Calu3 (cell line): ENCODE measurements at regions not wholly inside any gene's neighbourhood (a gene's known extent, or its start where the extent isn't known, plus 50 kb on each side); places are given as distances from the start of the nearest gene placed in this dataset.
A peak's percentile ranks its signal among the peaks of the same experiment; 100 is the strongest.

Experiments
- BruUV-seq: library from RNA; stranded (reverse); fragments of 400-500 nt; replicated peaks from 2 replicates; lab custom pipeline; 2021; lab: Mats Ljungman, UMichigan
- CTCF ChIA-PET: fragments of 300-600 bp; sonication (Branson Sonifier 250); formaldehyde crosslinking; loops from one replicate; lab custom pipeline; 2022; ENCODE audit warnings: antibody characterized with exemption; lab: Charles Lee
- DNase-seq: peaks from one replicate; pipeline ENCODE4 v3.0.0; 2022
- H3K27ac Mint-ChIP-seq: one replicate; pipeline ENCODE4 v1.8.0; 2022; ENCODE audit warnings: mixed read lengths; ENCODE audit not compliant: unreplicated experiment
- H3K27me3 Mint-ChIP-seq: one replicate; pipeline ENCODE4 v1.8.0; 2022; ENCODE audit warnings: mixed read lengths; ENCODE audit not compliant: unreplicated experiment
- H3K36me3 Mint-ChIP-seq: one replicate; pipeline ENCODE4 v1.8.0; 2022; ENCODE audit warnings: mild to moderate bottlenecking, moderate library complexity, mixed read lengths; ENCODE audit not compliant: insufficient read depth, unreplicated experiment
- H3K4me1 Mint-ChIP-seq: one replicate; pipeline ENCODE4 v1.8.0; 2022; ENCODE audit warnings: mild to moderate bottlenecking, low read depth, mixed read lengths; ENCODE audit not compliant: unreplicated experiment
- H3K4me3 Mint-ChIP-seq: one replicate; pipeline ENCODE4 v1.8.0; 2022; ENCODE audit warnings: mild to moderate bottlenecking, low read depth, moderate library complexity, mixed read lengths; ENCODE audit not compliant: unreplicated experiment
- H3K9me3 Mint-ChIP-seq: one replicate; pipeline ENCODE4 v1.8.0; 2022; ENCODE audit warnings: low read depth, mixed read lengths; ENCODE audit not compliant: unreplicated experiment
- intact Hi-C: fragments of 100-400 bp; cut with micrococcal nuclease; formaldehyde crosslinking; loops from one replicate; pipeline ENCODE4 v1.10.0; 2022; ENCODE audit not compliant: unreplicated experiment
- TF ChIP-seq, protein P1 (sequence below): fragments of 200-600 bp; IDR thresholded peaks from one replicate; pipeline ENCODE4 v1.8.0; 2022; ENCODE audit warnings: antibody characterized with exemption; ENCODE audit not compliant: unreplicated experiment

DNA sequence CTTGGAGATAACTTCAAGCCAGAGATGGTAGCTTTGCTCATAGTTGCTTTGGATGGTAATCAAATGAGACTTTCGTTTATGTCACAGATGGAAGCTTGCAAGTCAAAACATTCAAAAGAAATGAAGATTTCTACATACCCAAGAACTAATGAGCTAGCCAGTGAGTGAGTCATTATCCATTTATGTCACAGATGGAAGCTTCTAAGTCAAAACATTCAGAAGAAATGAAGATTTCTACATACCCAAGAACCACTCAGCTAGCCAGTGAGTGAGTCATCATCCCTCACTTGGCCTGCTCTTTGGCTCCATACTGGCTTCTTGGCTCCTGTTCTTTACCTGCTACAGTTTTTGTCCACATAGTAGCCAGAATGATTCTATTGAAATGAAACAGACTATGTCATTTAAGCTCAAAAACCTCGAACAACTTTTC, 559.8 kb upstream of the CBLB start:
- intact Hi-C loops: no loop called here
- peak; percentile 10 for DNase-seq
- TF ChIP-seq, protein P1, sequence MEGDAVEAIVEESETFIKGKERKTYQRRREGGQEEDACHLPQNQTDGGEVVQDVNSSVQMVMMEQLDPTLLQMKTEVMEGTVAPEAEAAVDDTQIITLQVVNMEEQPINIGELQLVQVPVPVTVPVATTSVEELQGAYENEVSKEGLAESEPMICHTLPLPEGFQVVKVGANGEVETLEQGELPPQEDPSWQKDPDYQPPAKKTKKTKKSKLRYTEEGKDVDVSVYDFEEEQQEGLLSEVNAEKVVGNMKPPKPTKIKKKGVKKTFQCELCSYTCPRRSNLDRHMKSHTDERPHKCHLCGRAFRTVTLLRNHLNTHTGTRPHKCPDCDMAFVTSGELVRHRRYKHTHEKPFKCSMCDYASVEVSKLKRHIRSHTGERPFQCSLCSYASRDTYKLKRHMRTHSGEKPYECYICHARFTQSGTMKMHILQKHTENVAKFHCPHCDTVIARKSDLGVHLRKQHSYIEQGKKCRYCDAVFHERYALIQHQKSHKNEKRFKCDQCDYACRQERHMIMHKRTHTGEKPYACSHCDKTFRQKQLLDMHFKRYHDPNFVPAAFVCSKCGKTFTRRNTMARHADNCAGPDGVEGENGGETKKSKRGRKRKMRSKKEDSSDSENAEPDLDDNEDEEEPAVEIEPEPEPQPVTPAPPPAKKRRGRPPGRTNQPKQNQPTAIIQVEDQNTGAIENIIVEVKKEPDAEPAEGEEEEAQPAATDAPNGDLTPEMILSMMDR: no peak
- Mint-ChIP-seq H3K4me3 (no peak overlapping the region), H3K9me3 (no peaks in the 10 kb centered on the region), H3K27ac (no peak overlapping the region), H3K4me1 (peaks cover 10% of the 10 kb centered on the region), H3K27me3 (no peaks in the 10 kb centered on the region), H3K36me3 (no peaks in the 10 kb centered on the region)
- no TSS peak for BruUV-seq
- CTCF ChIA-PET: interaction anchor here (0.8 kb wide), 1 partner anchor 735 kb away, joined by 3 read pairs; no protein-coding TSS in a partner anchor

DNA sequence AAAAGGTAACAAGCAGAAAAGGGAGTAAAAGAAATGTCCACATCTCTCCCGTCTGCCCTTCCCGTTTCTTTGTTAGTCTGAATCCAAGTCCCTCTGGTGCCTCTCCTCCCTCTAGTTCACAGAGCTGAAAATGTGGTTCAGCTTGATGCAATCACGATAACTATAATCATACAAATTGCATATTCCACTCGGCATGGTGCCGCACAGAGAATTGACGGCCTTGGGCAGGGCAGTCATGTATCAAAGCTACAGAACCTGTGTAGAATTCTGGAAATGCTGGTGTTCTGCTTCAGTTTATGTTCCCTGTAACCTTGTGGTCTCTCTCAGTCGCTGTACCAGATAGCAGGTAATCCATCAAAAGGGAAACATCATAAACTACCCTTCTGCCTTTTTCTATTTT, 562.9 kb upstream of the CBLB start:
- H3K9me3 Mint-ChIP-seq: no peaks in the 10 kb centered on the region
- no peak overlapping the region for H3K27ac Mint-ChIP-seq
- TF ChIP-seq, protein P1: no peak
- no peaks in the 10 kb centered on the region for H3K27me3 Mint-ChIP-seq
- no peak overlapping the region for H3K4me3 Mint-ChIP-seq
- no peaks in the 10 kb centered on the region for H3K36me3 Mint-ChIP-seq
- CTCF ChIA-PET: interaction anchor here (0.5 kb wide), 1 partner anchor 12 kb away, joined by 5 read pairs; no protein-coding TSS in a partner anchor
- BruUV-seq: no TSS peak
- no peak for DNase-seq
- intact Hi-C loops: no loop called here
- H3K4me1 Mint-ChIP-seq: peaks cover 10% of the 10 kb centered on the region

DNA sequence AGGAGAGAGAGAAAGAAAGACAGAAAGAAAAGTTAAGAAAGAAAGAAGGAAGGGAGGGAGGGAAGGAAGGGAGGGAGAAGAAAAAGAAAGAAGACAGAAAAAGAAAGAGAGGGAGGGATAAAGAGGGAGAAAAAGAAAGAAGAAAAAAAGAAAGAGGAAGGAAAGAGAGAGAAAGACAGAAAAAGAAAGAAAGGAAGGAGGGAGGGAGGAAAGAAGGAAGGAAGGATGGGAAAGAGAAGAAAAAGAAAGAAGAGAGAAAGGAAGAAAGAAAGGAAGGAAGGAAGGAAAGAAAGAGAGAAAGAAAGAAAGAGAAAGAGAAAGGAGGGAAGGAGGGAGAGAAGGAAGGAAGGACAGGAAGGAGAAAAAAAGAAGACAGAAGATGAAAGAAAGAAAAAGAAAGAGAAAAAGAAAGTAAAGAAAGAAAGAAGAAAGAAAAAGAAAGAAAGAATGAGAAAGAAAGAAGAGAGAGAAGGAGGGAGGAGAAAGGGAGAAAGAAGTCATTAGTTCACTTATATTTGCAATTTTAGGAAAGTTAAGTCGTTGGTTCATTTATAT, 567.2 kb upstream of the CBLB start:
- intact Hi-C loops: no loop called here
- Mint-ChIP-seq H3K4me3 (no peak overlapping the region), H3K36me3 (no peaks in the 10 kb centered on the region), H3K4me1 (peaks cover 6% of the 10 kb centered on the region), H3K27ac (no peak overlapping the region), H3K27me3 (no peaks in the 10 kb centered on the region), H3K9me3 (no peaks in the 10 kb centered on the region)
- TF ChIP-seq, protein P1: no peak
- no peak for DNase-seq
- BruUV-seq: no TSS peak
- CTCF ChIA-PET: no interaction called here

DNA sequence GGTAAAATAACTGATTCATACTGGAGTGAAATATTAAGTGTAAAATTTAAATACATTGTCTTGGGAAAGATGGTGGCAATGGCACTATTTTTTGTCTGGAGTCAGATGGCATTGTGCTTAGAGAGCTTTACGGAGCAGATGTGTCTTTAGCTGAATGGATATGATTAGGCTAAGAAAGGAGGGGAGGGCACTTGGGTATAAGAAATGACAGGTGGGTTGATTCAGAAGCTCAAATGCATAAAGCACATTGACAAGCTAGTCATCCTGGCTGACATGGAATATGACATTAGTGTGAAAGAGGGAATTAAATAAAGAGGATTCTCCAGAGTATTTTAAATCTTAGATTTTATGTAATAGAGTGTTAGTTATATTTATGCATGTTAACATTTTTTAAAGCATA, 570.1 kb upstream of the CBLB start:
- intact Hi-C loops: no loop called here
- no peaks in the 10 kb centered on the region for H3K9me3 Mint-ChIP-seq
- no peak overlapping the region for H3K4me3 Mint-ChIP-seq
- no TSS peak for BruUV-seq
- CTCF ChIA-PET: no interaction called here
- H3K27me3 Mint-ChIP-seq: no peaks in the 10 kb centered on the region
- no peak for DNase-seq
- no peak overlapping the region for H3K27ac Mint-ChIP-seq
- H3K4me1 Mint-ChIP-seq: peaks cover 9% of the 10 kb centered on the region
- H3K36me3 Mint-ChIP-seq: no peaks in the 10 kb centered on the region
- TF ChIP-seq, protein P1: no peak
